Glomerular visceral epithelial cell (primary cell): ENCODE measurements at regions not wholly inside any gene's neighbourhood (a gene's known extent, or its start where the extent isn't known, plus 50 kb on each side); places are given as distances from the start of the nearest gene placed in this dataset.
"Not testable (repeated sequence)": the region's sequence is repeated elsewhere in the genome, so short reads cannot be mapped to it uniquely, and the experiment has no call there.

Experiments used
- DNase-seq: peaks from one replicate; pipeline ENCODE4 v3.0.0-alpha.2; 2016; ENCODE audit errors: extremely low spot score

DNA sequence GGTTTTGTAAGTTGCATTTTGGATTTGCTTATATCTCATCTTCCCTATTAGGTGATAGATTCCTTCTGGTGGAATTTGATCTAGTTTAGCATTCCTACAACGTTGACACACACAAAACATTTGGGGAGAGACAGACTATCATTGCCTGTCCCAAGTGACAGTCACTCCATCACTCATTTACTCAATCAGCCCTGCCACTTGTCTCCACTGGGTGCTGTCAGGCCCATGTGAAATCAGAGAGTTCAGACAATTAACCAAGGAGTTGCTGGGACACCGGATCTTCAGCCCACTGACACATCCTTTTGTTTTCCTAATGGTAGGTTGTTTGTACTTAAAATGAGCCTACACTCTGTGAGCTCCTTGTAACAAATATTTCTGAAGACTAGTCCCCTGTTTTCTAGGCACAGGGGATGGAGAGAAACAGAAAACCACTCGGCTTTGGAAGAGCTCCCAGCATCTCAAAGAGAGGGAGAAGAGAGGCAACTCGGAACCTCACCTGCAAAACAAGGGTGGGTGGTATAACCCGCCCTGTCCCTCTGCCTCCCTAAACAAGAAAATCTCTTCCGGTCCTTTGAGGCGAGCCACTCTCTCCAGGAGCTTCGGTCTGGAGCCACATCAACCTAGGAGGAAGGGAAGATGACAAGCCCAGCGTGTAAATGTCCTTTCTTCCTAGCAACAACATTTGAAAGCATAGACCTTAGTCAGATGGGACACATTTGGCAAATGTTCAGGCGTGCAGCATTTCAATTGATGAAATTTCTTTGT, 440.9 kb upstream of the KLF12 start:
- DNase-seq, result peak; percentile 3

- DNase-seq, result no peak
Observed at GRCh38 chr13:74573654-74574053, 439.4 kb upstream of the KLF12 start.

- no peak for DNase-seq
Observed at GRCh38 chr13:74571811-74572210, 437.6 kb upstream of the KLF12 start.

GRCh38 chr13:74570834-74571233, 436.6 kb upstream of the KLF12 start:
- no peak for DNase-seq

- DNase-seq, result no peak
Observed at GRCh38 chr13:74570046-74570445, 435.8 kb upstream of the KLF12 start.

DNA sequence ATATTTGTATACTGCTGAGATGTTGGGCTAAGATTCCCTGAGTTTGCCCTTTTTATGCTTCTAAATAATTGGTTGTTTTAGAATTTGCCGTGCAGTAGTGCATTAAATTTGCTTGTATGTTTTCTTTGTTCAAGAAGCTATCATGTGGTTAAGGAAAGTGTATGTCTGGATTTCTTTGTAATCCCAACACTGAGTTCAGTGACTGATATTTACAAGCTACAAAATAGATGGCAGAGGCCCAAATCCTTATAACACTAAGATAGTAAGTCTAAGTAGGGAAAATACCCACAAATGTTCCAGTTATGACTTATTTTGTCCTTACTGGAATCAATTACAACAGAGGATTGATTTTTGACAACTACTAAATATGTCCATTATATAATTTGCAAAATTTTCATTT, 435.0 kb upstream of the KLF12 start:
- DNase-seq, result no peak

DNA sequence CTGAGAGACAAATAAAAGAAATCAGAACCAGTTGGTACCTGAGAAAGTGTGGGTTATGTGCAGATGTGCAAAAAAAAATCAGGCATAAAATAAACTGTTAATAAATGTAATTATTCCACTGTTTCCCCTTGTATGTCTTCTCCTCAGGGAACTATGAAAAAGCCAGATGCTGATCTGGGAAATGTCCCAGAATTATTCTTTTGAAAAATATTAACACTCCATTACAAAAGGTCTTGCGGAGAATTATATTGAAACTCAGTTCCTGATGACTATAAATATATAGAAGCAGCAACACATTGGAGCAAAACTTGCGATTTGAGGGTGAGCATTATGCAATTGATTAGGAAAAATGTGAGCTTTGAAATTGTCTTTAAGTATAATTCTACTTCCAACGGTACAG, 433.3 kb upstream of the KLF12 start:
- no peak for DNase-seq

DNA sequence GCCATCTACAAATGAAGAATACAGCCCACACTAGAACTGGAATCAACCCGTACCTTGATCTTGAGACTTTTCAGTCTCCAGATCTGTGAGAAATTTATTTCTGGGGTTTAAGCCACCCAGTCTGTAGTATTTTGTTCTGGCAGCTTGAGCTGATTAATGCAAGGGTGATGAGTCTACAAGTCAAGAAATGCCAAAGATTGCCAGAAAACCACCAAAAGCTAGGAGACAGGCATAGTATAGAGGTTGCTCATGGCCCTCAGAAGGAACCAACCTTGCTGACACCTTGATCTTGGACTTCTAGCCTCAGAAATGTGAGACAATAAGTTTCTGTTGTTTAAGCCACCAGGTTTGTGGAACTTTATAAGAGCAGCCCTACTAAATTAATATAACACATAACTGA, 428.2 kb upstream of the KLF12 start:
- no peak for DNase-seq

DNA sequence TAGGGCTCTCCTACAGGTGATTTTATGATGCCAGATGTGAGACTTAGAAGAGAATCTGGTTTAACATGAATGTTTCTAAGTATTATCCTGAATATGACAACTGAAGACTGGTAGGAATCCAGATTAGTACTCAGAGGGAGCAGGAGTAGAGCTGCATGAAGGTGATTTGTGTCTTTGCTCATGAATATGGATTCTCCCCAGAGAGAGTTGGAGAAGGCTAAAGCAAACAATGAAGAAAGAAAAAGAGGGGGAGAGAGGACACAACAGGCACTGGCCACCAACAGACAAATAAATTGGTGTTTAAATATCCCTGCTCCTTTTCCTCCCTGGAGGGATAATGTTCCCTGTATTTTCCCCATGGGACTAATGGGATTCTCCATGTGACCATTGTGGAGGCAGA, 427.0 kb upstream of the KLF12 start:
- DNase-seq, result no peak

DNA sequence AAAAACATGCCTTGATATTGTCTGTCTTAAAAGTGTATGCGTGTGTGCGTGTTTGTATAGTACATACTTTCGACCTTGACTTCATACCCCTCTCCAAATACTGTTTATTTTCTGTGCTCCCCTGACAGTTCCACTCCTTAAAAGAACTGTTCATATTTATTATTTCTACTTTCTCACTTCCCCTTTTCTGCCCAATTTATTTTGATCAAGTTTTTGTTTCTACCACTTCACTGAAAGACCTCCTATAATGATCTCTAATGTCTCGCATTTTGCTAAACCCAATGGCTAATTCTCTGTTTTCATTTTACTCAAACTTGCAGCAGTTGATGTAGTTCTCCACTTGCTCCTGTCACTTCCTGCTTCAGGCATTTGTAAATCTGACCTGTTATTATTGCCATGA, 426.1 kb upstream of the KLF12 start:
- no peak for DNase-seq

- DNase-seq, result no peak
Observed at GRCh38 chr13:74557870-74558269, 423.7 kb upstream of the KLF12 start.

GRCh38 chr13:74555651-74556420, 421.6 kb upstream of the KLF12 start:
- no peak for DNase-seq

DNA sequence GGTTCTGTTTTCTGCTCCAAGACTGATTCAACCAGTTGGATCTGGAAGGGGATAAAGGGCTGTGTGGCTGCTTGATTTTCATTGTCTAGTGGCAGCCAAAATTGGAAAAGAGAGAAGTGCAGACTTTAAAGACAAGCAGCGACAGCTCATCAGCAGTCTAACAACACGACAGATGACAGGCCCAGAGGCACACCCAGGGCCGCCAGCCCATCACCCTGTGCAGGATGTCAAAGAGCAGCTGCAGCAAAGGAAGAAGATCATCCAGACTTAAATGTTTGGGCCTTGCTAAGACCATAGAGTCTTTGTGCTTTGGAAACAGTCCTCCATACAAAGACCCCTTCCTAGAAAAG, 421.0 kb upstream of the KLF12 start:
- DNase-seq, result no peak

- no peak for DNase-seq
Observed at GRCh38 chr13:74554569-74555275, 420.5 kb upstream of the KLF12 start.

GRCh38 chr13:74550039-74550438, 415.8 kb upstream of the KLF12 start:
- no peak for DNase-seq

DNA sequence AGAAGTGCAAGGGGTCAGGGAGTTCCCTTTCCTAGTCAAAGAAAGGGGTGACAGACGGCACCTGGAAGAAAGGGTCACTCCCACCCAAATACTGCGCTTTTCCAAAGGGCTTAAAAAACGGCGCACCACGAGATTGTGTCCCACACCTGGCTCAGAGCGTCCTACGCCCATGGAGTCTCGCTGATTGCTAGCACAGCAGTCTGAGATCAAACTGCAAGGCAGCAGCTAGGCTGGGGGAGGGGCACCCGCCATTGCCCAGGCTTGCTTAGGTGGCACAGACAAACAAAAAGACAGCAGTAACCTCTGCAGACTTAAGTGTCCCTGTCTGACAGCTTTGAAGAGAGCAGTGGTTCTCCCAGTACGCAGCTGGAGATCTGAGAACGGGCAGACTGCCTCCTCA, 402.4 kb upstream of the KLF12 start:
- DNase-seq, result not testable (repeated sequence)

- no peak for DNase-seq
Observed at GRCh38 chr13:74533226-74533625, 399.0 kb upstream of the KLF12 start.

GRCh38 chr13:74530011-74530410, 395.8 kb upstream of the KLF12 start:
- DNase-seq, result peak; percentile 1

GRCh38 chr13:74528734-74529513, 394.7 kb upstream of the KLF12 start:
- DNase-seq, result no peak

GRCh38 chr13:74523057-74523456, 388.9 kb upstream of the KLF12 start:
- no peak for DNase-seq

DNA sequence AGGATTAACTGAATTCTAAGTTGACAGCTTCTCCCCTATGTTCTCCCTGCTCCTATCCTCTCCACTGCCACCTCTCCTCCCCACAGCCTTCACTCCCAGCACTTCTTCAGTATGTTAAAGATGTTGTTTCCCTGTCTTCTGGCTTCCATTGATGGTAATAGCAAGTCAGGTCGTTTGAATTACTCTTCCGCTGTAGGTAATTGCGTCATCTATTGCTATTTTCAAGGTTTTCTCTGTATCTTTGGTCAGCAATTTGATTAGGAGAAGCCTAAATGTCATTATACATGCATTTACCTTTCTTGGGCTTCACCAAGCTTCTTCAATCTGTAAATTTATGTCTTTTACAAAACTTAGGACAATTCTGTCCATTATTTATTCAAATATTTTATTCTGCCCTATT, 377.3 kb upstream of the KLF12 start:
- no peak for DNase-seq

DNA sequence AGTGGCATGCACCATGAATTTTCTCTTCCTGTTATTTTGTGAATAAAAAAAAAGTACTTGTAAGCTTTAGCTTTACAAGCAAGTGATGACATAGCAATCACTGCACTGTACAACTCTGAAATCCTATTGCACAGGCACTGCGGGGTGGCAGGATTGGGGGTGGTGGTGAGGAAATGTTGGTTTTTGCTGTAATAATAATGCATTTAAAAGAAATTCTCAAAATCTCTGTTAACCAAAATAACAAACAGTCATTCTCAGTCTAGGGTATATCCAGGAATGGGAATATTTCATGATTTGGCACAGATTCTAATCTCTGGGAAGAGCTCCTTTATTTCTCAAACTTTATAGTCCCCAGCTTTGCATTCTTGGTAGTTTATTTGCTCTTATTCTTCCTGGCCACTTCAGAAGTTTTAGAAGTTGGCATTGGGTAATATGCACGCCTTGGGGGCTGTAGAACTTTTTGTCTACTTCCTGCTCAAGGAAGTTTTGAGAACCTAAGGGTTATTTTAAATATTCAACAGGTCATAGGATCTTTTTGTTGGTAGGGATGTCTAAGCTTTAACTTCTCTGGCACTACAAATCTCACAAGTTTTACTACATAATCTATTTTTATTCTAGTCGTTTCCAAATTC, 353.0 kb upstream of the KLF12 start:
- no peak for DNase-seq
